ENCODE measurements at regions not wholly inside any gene's neighbourhood (a gene's known extent, or its start where the extent isn't known, plus 50 kb on each side); places are given as distances from the start of the nearest gene placed in this dataset.

GRCh38 chr4:20487852-20488251 lies 212.4 kb upstream of the PACRGL start:
- Histone ChIP-seq H3K27ac (no peak overlapping the region), H3K4me3 (no peak overlapping the region), H3K36me3 (replicated peaks in 1 of 2; ENCODE audit: insufficient read depth in 1 of 2, low read depth in 2 of 2) (no peaks in the 10 kb centered on the region), H3K9me3 (no peaks in the 10 kb centered on the region), H3K27me3 (no peaks in the 10 kb centered on the region), H3K4me1 (no peaks in the 10 kb centered on the region)
- no peak for DNase-seq
- WGBS, 2 donors, result 32 to 47% methylated on average over 1 of the region's 1 CpG
- no peak for ATAC-seq
- no peak for TF ChIP-seq CTCF (IDR thresholded peaks at IDR 0.05)
- TF ChIP-seq POLR2A (IDR thresholded peaks at IDR 0.05), result no peak
- intact Hi-C loops (cut with DNase I), result no loop called here

GRCh38 chr4:20490734-20491133 lies 209.5 kb upstream of the PACRGL start:
- intact Hi-C loops (cut with DNase I), result no loop called here
- ATAC-seq (no peak), DNase-seq (no peak)
- no peak overlapping the region for H3K27ac ChIP-seq
- H3K4me1 ChIP-seq, result no peaks in the 10 kb centered on the region
- no peaks in the 10 kb centered on the region for H3K9me3 ChIP-seq
- H3K36me3 ChIP-seq (replicated peaks in 1 of 2; ENCODE audit: insufficient read depth in 1 of 2, low read depth in 2 of 2), result no peaks in the 10 kb centered on the region
- 64 to 73% methylated on average over 3 of the region's 3 CpGs for WGBS, 2 donors
- no peak overlapping the region for H3K4me3 ChIP-seq
- TF ChIP-seq POLR2A (IDR thresholded peaks at IDR 0.05) (no peak), CTCF (IDR thresholded peaks at IDR 0.05) (no peak)
- no peaks in the 10 kb centered on the region for H3K27me3 ChIP-seq

- Histone ChIP-seq H3K36me3 (replicated peaks in 1 of 2; ENCODE audit: insufficient read depth in 1 of 2, low read depth in 2 of 2) (no peaks in the 10 kb centered on the region), H3K9me3 (no peaks in the 10 kb centered on the region), H3K4me1 (no peaks in the 10 kb centered on the region), H3K4me3 (no peak overlapping the region), H3K27ac (no peak overlapping the region), H3K27me3 (no peaks in the 10 kb centered on the region)
- intact Hi-C loops (cut with DNase I), result no loop called here
- 79 to 94% methylated on average over 1 of the region's 1 CpG for whole genome bisulfite sequencing, 2 donors
- DNase-seq (no peak), ATAC-seq (no peak)
- TF ChIP-seq CTCF (IDR thresholded peaks at IDR 0.05) (no peak), POLR2A (IDR thresholded peaks at IDR 0.05) (no peak)
Measured at GRCh38 chr4:20493761-20494353, 206.4 kb upstream of the PACRGL start.

- intact Hi-C loops (cut with DNase I), result no loop called here
- no peaks in the 10 kb centered on the region for H3K4me1 ChIP-seq
- DNase-seq (no peak), ATAC-seq (no peak)
- no peaks in the 10 kb centered on the region for H3K27me3 ChIP-seq
- no peak overlapping the region for H3K4me3 ChIP-seq
- TF ChIP-seq POLR2A (IDR thresholded peaks at IDR 0.05) (no peak), CTCF (IDR thresholded peaks at IDR 0.05) (no peak)
- H3K9me3 ChIP-seq, result no peaks in the 10 kb centered on the region
- no peak overlapping the region for H3K27ac ChIP-seq
- H3K36me3 ChIP-seq (replicated peaks in 1 of 2; ENCODE audit: insufficient read depth in 1 of 2, low read depth in 2 of 2), result no peaks in the 10 kb centered on the region
- WGBS, 2 donors, result 93 to 95% methylated on average over 1 of the region's 1 CpG
Measured at GRCh38 chr4:20496068-20496467, 204.2 kb upstream of the PACRGL start.

- Histone ChIP-seq H3K9me3 (no peaks in the 10 kb centered on the region), H3K4me1 (no peaks in the 10 kb centered on the region), H3K27me3 (no peaks in the 10 kb centered on the region), H3K27ac (no peak overlapping the region), H3K36me3 (replicated peaks in 1 of 2; ENCODE audit: insufficient read depth in 1 of 2, low read depth in 2 of 2) (no peaks in the 10 kb centered on the region), H3K4me3 (no peak overlapping the region)
- ATAC-seq (no peak), DNase-seq (no peak)
- intact Hi-C loops (cut with DNase I), result no loop called here
- 79 to 87% methylated on average over 3 of the region's 3 CpGs for WGBS, 2 donors
- TF ChIP-seq POLR2A (IDR thresholded peaks at IDR 0.05) (no peak), CTCF (IDR thresholded peaks at IDR 0.05) (no peak)
Measured at GRCh38 chr4:20504146-20504545, 196.1 kb upstream of the PACRGL start.
